ENCODE measurements at regions not wholly inside any gene's neighbourhood (a gene's known extent, or its start where the extent isn't known, plus 50 kb on each side); places are given as distances from the start of the nearest gene placed in this dataset.
"Not testable (repeated sequence)": the region's sequence is repeated elsewhere in the genome, so short reads cannot be mapped to it uniquely, and the experiment has no call there.

DNA sequence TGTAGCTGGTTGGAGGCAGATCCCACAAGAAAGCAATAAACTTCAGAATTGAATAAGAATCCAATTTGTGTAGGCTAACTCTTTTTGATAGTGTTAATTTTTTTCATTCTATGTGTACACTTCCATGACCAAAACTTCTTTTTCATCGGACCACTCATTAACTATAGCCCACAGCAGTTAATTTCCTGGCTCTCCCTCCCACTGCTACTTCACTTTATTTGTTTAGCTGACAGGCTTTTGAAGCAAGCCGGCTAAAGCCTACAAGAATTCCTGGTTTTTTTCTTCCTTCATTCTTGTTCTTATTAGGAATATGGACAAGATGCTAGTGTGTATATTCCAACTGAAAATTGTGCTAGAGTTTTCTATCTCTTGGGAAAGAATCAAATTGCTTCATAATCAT lies 329.2 kb upstream of the CCNH start:
- no peak for DNase-seq

DNA sequence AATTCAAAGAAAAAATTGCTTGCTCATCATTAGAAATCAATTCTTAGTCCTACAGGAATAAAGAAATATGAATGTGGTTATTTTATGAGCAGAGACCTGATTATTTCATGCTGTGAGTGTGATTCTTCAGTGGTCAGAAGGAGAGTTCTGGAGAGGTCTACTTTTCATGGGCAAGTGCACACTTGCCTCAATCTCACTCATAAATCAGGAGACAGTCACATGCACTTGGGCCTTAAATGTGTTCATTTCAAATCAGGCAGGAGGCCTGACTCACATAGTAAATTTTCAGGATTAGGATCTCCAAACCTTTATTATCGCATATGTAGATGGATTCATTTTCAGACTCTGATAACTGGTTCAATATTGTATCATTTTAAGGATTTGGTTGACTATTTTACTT lies 323.2 kb upstream of the CCNH start:
- DNase-seq, result peak; percentile 7

DNA sequence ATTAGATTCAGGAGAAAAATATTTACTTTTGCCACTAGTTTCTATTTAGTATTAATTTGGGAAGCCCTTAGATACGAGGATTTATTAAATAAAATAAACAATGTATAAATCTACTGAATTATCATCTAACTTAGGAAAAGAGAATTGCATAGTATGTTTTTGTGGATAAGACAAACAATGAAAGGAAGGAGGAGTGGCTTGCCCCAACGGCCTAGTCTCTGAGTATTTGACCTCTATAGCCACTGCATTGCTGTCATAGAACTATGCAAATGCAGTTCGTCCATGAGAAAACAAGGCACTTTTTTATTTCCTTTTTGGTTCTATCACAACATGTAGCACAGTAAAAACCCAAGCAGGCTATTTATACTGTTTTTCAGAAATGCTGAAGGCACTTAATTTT lies 321.2 kb upstream of the CCNH start:
- DNase-seq, result no peak

DNA sequence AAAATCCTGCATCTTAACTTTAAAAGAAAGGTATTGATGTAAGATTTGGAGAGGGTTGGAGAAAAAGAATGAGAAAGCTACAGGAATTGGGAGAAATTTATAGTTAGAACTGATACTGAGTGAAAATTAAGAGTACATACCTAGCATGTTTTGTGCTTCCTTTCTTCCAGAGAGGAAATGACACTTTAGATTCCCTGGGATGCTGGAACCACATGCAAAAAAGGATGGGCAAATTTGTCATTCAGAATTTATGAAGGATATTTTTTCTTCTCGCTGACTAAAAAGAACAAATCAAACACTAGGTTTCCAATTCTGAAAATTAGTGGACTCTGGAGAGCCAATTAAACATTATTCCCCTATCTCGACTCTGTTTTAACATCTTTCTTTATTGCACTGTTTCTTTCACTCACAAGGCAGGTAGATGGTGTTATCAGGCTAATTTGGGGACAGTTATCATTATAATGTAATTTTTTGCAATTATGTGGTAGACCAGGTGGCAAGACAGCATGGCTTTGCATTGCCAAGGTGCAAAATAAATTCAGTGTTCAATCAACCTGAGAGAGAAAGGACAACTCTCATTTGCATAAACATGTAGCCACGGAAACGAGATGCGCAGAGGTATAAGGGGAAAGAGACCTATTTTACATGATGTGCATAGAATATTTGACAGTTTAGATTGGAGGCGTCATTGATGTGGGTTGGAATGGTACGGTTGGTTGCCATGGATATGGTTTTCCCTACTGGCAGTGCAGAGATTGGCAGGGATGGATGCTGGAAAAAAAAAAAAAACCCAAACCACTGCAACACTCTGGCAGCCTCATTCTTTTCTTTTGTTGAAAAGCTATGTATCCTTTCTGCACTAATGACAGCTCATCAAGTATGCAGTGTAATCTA lies 320.4 kb upstream of the CCNH start:
- no peak for DNase-seq

DNA sequence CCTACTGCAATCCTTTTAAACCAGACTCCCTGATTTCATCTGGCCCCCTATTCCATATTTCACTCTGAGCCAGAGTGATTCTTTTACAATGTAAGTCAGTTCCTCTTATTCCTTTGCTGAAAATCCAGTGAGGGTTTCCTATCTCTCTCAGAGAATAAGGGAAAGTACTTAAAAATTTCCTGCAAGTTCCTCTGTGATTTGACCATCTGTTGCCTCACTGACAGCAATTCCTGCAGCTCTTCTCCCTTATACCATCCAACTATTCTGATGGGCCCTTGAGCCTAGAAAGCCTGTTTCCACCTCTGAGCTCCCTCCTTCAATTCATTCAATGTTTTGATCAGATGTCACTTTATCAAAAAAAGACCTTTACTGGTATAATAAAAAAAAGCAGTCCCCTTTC lies 317.1 kb upstream of the CCNH start:
- DNase-seq, result no peak

DNA sequence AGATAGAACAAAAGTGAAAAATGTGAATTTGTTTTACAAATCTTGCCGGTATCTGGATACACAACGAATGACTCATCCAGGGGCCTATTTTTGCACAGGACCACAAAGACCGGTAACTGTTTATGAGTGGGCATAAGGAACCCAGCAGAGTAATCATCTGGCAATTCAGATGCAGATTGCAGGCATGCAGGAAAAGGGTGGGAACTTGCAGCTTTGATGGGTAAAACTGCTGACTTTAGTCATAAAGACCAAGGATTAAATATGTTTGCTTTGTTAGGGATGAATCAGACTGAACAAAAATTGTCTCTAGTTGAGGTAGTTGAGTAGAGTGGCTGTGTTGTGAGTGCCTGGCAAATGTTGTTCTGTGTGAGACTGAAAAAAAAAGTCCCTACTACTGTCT lies 309.6 kb upstream of the CCNH start:
- no peak for DNase-seq

DNA sequence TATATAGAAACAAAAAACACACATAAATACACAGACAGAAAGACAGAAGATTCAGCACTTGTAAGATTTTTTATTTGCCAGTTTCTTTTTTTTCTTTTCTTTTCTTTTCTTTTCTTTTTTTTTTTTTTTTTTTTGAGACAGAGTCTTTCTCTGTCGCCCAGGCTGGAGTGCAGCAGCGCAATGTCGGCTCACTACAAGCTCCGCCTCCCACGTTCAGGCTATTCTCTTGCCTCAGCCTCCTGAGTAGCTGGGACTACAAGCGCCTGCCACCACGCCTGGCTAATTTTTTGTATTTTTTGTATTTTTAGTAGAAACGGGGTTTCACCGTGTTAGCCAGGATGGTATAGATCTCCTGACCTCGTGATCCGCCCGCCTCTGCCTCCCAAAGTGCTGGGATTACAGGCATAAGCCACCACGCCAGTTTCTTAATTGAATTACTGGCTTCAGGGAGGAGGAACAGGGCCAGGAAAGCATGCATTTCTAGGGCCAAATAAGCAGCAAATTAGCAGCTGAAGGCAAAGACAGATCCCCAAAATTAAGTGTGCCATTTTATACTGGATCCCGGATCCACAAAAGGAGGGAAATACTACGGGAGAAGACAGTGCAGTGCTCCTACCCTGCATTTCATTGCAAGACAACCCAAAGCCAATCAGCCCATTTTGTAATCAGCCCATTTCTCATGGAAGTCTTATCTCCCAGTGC lies 305.6 kb upstream of the CCNH start:
- DNase-seq, result not testable (repeated sequence)

DNA sequence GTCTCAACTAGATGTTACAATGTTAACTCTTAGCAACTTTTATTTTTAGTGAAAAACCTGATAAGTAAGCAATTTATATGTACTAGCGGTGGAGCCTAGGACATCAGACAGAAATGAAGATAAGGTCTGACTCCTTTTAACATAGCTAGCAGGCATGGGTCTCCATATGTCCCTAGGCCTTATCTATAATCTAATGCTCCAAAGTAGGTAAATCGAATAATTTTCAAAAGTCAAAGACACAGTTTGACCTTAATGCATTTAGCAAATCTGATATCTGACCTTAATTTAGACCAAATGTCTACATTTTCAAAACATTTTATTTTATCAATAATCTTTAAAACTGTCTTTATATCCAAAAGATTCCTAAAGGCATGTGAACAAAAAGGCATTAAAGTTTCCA lies 305.0 kb upstream of the CCNH start:
- DNase-seq, result no peak

DNA sequence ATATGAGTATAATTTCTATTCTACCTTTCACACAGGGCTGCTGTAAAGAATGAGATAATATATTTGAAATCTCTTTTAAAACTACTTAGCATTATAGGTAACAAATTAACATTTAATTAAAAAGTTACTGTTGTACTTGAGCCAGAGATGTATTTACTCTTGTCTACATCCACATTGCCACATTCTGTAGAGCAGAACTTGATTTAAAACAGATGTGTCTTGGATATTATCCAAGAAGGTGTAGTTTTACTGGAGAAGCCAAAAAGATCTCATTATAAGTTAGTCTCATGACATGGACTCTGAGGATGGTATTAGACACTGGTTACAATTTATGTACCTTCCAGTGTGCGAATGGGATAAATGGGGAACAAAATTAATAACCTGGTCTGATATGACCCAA lies 293.1 kb upstream of the CCNH start:
- DNase-seq, result no peak

DNA sequence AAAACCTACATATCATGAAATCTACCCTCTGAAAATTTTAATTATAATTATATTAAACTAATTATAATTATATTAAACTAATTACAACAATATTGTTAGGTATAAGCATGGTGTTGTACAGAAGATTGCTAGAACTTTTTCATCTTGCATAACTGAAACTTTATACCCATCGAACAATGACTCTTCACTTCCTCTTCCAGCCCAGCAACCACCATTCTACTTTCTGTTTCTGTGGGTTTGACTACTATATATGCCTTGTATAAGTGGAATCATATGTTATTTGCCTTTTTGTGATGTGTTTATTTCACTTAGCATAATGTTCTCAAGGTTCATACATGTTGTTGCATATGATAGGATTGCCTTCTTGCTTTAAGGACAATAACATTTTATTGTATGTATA lies 274.2 kb upstream of the CCNH start:
- no peak for DNase-seq

DNA sequence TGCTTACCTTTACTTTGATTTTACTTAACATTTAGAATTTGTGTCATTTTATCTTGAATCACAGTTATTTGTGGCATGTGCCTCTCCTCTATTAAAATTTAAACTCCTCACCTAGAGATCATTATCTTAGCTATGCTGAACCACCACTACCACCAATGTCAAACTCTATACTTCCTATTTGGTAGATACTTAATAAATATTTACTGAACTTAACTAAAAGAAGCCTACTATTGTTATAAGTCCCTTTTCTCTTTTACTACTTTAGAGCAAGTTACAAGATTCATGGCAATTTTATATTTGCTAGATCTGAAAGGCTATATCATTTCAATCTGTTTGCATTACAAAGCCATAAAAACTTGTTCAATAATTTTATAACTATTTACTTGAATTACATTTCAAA lies 273.3 kb upstream of the CCNH start:
- no peak for DNase-seq

DNA sequence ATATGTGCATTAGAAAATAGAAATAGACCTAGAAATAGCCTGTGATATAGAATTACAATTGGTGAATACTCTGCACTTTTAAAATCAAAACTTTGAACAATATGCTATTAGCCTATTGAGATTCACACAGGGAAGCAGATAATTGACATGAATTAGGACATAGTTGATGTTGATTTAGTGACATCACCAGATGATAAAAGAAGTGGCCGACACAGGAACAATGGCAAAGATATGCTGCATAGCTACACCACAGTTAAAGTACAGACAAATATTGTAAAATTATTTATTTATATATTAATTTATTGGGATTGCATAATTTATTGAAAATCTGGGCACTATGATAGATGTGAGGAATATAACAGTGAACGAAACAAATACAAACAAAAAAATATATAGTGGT lies 261.5 kb upstream of the CCNH start:
- no peak for DNase-seq

DNA sequence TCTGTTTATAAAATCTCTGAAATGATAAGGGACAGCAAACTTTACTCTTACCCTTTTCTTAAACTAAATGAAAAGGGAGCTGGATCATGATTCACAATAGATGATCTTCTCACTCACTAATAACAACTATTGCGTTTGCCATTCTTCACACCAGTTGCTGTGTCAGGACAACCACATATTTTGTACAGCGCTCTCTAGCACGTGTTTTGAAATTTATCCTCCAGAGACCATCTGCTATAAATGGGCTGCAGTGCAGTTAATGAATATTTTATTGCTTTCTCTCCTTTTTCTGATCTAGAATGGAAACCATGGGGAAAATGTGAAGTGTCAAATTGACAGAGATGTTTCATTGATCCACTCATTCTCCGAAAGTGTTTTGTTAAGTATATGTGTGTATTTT lies 258.4 kb upstream of the CCNH start:
- no peak for DNase-seq

DNA sequence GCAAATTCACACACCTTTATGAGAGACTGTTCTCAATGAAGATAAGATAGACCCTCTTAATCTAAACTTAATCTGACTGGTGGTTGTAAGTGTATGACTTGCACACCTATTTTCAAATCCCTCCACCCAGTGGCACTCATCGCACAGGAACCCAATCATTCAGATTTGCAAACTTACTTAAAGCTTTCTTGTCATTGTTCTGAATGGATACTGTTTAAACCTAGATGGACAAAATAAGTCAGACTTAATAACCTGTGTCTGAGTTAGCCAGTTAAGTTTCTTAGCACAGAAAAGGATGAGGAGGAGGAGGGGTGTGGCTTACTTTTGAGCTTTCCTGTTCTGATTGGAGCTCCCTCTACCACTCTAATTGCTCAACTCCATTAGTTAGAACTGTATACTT lies 252.4 kb upstream of the CCNH start:
- DNase-seq, result no peak

DNA sequence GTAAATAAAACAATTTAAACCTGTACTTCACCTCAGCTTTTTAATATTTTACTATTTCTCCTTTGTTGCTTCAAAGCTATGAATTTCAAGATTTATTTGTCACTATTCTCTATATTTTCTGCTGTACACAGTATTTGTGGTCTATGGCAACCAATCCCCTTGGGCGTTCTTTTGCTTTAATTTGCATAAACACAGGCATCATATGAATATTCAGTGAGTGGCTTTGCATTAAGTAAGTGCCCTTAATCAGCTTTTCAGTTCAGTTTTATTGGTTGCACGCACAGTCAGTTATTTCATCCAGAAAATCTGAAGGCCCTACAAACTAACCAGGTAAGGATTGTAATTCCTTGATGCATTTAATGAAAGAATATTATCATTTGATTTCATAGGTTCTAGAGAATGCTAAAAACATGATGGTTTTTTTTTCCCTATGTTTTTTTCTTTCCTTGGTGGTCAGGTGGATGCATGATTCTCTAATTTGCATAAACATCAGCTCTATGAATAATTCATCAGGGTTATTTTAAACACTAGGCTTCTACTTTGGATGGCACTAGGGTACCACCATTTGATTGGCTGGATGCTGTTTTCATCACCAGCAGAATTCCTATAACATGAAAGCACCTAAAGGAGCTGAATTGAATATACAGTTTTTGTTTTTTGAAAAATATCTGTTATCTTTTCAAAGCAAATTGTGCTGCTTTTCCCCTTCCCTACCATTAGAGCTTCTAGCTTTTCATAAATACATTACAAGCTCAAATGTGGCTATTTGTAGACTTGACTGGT lies 249.2 kb upstream of the CCNH start:
- no peak for DNase-seq

DNA sequence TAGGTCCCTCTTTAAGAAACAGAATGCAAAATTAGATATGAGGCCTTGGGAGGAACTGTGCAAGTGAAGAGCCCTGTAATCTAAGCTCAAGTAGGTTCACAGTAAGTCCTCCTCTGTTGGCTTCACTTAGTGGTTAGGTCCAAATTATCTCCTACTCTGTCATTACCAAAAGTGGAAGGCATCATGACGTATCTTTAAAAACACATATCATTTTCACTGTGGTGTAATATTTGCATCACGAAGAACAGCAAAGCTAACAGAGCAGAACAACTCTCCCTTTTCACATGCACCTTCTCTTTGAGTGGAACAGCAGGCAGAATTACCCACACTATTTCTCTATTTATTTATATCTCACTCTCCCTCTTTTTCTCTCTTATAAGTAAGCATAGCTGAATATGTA lies 240.5 kb upstream of the CCNH start:
- no peak for DNase-seq

DNA sequence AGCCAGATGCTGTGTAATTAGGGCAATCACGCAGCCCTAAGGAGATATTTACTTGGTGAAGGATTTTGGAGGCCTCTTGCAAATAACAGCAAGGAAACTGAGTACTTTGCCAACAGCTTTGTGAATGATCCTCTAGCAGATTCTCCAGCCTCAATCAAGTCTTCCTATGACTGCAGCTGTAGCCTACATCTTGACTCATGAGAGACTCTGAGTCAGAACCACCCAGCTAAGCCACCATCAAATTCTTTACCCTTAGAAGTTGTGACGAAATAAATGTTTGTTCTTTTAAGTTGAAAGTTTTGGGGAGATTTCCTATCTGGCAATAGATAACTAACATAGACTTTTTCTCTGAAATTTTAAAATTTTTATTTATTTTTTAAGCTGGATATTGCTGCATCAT lies 237.6 kb upstream of the CCNH start:
- DNase-seq, result no peak

DNA sequence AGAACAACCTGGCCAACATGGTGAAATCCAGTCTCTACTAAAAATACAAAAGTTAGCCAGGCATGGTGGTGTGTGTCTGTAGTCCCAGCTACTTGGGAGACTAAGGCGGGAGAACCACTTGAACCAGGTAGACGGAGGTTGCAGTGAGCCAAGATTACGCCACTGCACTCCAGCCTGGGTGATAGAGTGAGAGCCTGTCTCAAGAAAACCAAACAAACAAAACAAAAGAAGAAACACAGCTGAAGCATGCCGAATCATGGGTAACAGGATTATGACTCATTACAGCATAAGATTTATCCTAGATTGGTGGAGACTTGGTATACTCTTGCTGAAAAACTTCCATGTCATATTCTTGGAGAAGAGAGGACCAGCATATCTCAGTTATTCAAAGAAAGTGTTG lies 236.7 kb upstream of the CCNH start:
- no peak for DNase-seq

DNA sequence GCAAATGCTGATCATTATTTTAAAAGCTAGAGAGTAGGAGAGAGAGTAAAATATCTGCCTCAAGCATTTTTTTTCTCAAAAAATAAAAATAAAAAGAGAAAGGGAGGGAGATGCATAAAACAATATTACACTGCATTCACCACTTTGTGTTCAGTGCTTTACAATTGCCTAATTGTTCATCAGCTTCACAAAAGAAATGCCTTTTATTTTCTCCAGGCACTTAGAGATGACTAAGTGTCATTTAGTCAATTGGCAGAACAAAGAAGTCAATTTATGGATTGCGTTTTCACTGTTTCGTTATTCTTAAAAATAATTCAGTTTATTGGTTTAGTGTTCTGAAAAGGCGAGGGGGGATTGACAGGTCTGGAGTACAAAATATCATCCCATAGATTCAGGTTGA lies 232.5 kb upstream of the CCNH start:
- no peak for DNase-seq

DNA sequence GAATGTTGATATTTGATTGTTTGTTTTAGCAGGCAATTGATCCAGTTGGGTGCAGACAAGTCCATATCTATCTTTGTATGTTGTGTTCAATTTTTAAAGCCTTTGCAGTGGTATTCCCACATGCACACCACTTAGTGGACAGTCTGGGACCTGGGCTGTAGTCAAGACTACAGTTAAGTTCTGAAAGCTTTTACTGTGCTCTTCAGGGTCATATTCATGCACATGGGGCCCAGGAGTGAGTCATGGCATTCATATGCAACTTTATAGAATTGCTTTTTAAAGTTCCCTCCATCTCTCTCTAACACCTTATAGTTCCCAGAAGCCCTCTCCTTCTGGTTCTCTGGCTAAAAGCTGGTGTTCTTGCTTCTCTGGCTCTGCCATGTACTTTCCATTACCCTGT lies 228.2 kb upstream of the CCNH start:
- no peak for DNase-seq

DNA sequence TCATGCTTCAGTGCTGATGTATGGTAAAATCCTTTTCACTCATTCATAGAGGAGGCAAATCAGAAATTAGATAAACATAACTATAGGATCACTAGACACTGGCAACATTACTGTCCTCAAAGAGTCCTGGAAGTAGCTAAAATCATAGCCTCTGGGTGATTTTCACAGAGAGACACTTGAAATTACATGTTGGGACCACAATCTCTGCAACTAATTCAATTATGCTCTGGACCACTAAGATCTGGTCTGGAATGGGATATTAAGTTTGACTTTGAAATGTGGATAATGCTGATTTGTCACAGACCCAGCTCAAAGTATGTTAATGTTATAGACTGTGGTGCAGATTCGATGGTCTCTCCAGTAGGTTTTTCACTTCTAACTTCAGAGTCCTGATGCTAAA lies 214.6 kb upstream of the CCNH start:
- no peak for DNase-seq

DNA sequence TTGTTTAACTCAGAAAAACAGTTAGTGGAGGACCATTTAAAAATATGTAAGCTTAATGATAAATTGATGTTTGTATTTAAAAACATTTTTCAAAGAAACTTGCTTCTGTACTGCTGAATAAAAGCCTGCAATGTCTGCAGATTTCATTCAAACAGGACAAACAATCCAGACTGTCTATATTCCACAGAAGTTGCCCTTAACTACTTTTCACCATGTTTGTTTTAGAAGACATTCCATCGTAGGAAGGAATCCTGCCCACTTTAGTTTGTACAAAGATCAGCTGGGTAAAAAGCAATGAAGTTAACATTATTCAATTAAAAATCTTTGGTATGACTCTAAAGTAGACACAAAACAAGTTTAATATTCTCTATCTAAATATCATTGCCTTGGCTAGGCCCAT lies 195.7 kb upstream of the CCNH start:
- DNase-seq, result no peak

DNA sequence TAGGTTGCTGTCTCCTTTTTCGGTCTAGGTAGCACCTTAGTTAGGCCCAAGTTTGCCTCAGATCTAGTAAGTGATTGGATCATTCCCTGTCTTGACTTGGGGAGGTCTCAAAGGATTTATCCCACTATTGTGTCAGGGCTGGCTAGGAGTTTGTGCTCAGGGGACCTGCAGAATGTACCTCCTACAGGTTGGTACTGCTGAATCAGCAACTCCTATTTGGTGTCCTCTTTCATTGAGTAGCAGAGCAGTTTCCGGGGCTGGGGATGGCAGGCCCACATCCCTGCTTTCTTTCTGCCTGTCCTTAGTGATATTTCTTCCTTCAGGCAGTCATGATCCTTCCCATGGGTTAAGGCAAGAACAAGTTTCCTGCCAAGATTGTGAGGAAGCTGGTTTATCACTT lies 192.9 kb upstream of the CCNH start:
- DNase-seq, result no peak

DNA sequence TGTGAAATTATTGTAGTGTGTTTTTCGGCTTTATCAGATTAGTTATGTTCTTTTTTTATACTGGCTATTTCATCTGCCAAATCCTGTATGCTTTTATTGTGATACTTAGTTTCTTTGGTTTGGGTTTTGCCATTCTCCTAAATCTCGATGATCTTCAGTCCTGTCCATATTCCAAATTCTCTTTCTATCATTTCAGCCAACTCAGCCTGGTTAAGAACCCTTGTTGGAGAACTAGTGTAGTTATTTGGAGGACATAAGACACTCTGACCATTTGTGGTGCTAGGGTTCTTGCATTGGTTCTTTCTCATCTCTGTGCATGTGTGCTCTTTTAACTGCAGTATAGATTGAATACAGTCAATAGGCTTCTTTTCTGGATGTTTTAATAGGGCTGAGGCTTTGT lies 187.0 kb upstream of the CCNH start:
- DNase-seq, result no peak
